ENCODE measurements at regions not wholly inside any gene's neighbourhood (a gene's known extent, or its start where the extent isn't known, plus 50 kb on each side); places are given as distances from the start of the nearest gene placed in this dataset.

DNA sequence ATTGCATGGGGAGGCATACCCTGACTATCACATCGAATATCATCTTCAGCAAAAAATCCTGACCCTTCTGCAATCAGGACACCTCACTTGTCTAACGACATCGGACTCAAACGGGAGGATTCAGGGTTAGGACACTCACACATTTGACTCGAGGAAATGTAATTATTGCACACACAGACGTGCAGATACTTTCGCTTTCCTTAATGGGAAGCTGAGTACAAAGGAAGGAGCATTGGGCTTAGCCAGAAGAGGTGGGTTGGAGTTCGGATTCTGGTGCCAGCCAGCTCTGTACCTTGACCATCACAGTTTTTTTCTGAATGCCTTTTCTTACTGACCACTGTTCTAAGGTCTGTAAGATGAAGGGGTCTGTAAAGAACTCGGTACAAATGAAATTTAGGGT lies 260.4 kb downstream of the GALC start:
- Histone ChIP-seq H3K4me1 (no peaks in the 10 kb centered on the region), H3K27me3 (no peaks in the 10 kb centered on the region), H3K4me3 (no peak overlapping the region), H3K27ac (no peak overlapping the region), H3K9me3 (no peaks in the 10 kb centered on the region), H3K36me3 (no peaks in the 10 kb centered on the region)
- intact Hi-C loops (cut with DNase I; ENCODE audit: low total_unique reads), result no loop called here
- DNase-seq, result no peak
- TF ChIP-seq, protein P1, sequence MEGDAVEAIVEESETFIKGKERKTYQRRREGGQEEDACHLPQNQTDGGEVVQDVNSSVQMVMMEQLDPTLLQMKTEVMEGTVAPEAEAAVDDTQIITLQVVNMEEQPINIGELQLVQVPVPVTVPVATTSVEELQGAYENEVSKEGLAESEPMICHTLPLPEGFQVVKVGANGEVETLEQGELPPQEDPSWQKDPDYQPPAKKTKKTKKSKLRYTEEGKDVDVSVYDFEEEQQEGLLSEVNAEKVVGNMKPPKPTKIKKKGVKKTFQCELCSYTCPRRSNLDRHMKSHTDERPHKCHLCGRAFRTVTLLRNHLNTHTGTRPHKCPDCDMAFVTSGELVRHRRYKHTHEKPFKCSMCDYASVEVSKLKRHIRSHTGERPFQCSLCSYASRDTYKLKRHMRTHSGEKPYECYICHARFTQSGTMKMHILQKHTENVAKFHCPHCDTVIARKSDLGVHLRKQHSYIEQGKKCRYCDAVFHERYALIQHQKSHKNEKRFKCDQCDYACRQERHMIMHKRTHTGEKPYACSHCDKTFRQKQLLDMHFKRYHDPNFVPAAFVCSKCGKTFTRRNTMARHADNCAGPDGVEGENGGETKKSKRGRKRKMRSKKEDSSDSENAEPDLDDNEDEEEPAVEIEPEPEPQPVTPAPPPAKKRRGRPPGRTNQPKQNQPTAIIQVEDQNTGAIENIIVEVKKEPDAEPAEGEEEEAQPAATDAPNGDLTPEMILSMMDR (IDR thresholded peaks at IDR 0.05), result no peak

DNA sequence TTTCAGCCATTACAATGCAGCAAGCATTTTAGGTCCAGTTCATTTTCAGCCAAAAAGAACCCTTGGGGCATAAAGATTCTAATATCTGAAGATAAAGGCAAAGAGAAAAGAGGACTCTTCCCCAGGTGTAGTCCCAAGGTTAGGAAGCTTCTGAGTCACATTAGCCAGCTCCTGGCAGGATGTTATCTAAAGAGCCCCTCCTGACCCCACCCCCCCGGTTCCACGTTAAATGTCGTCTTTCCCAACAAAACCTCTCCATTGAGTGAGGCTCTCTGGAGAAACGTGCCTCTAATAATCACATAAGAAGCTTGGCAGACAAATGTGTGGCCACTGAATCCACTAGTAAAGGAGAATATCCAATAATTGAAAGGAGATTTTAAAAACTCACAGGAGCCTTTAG lies 267.7 kb downstream of the GALC start:
- no peak for DNase-seq
- TF ChIP-seq, protein P1 (IDR thresholded peaks at IDR 0.05), result no peak
- intact Hi-C loops (cut with DNase I; ENCODE audit: low total_unique reads), result no loop called here
- H3K4me3 ChIP-seq, result no peak overlapping the region
- no peaks in the 10 kb centered on the region for H3K9me3 ChIP-seq
- H3K36me3 ChIP-seq, result no peaks in the 10 kb centered on the region
- H3K27ac ChIP-seq, result no peak overlapping the region
- no peaks in the 10 kb centered on the region for H3K27me3 ChIP-seq
- no peaks in the 10 kb centered on the region for H3K4me1 ChIP-seq

DNA sequence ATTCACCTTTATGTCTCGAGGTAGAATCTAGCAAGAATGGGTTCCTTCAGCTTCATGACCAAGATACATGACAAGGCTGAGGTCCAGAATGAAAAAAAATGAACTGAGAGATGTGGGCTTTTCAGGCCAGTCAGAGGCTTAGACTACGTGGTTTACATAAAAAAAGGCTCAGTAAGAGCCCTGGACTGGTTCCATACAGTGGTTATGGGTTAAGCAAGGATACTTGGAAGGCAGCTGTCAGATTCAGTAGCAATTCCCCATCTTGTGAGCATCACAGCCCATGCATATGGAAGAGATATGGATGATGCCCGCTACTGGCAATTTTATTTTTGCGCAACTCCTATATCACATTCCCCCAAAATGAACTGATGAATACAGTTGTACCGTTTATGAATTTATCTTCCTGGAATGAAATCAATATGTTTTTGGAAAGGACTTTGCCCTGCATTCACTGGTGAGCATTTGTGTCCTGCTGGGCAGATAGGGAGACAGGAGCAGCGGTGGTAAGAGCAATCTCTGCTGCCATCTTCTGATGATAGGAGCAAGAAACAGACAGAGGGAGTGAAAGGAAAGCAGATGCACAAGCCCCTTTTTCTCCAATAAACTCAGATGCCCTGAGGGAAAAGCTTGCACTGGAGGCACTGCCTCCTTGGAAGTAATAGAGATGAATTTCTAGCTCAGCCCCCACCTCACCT lies 280.4 kb downstream of the GALC start:
- no peak for DNase-seq

DNA sequence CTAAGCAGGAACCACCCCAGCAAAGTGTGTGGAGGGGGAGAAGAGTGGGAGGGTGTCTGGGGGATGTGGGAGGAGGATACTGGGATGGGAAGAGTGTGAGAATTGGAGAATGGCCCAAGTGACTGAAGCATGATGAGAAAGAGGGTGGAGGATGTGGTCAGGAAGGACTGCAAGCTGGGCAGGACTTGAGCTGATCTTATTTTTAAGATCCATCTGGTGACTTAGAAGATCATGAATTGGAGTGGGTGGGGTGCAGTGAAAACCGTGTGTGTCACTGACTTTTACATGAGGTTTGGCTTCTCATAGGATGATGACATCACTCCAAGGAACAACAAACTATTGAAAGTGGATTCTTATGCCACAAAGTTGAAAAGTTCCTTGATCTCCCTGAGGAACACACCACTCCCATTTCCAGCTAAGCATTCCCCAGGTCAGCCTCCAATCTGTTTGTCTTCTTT lies 287.5 kb downstream of the GALC start:
- intact Hi-C loops (cut with DNase I; ENCODE audit: low total_unique reads), result no loop called here
- no peaks in the 10 kb centered on the region for H3K27me3 ChIP-seq
- no peak for DNase-seq
- TF ChIP-seq, protein P1 (IDR thresholded peaks at IDR 0.05), result no peak
- no peaks in the 10 kb centered on the region for H3K4me1 ChIP-seq
- H3K27ac ChIP-seq, result no peak overlapping the region
- no peaks in the 10 kb centered on the region for H3K9me3 ChIP-seq
- H3K36me3 ChIP-seq, result no peaks in the 10 kb centered on the region
- H3K4me3 ChIP-seq, result no peak overlapping the region

More for the DNA sequence above, 280.4 kb downstream of the GALC start:
- Histone ChIP-seq H3K9me3 (no peaks in the 10 kb centered on the region), H3K4me1 (no peaks in the 10 kb centered on the region), H3K27me3 (no peaks in the 10 kb centered on the region), H3K27ac (no peak overlapping the region), H3K36me3 (no peaks in the 10 kb centered on the region), H3K4me3 (no peak overlapping the region)
- intact Hi-C loops (cut with DNase I; ENCODE audit: low total_unique reads), result no loop called here
- TF ChIP-seq, protein P1 (IDR thresholded peaks at IDR 0.05), result no peak

DNA sequence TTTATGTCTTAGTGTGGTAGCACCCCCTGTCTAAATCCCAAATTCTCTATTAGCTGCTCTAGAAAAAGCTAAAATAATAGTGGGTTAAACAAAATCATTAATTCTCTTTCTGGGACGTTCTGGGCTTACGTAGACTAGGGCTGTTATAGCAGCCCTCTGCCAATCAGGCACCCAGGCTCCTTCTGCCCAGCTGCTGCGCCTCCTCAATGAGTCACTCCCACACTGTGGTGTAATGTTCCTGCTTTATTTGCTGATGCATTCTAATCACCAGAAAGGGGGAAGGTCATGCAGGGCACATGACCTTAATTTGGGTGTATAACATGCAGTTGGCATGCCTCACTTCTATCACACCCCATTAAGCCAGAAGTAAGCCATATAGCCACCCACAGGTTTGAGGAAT lies 294.5 kb downstream of the GALC start:
- TF ChIP-seq, protein P1 (IDR thresholded peaks at IDR 0.05), result no peak
- H3K9me3 ChIP-seq, result no peaks in the 10 kb centered on the region
- intact Hi-C loops (cut with DNase I; ENCODE audit: low total_unique reads), result no loop called here

More for the DNA sequence above, 294.5 kb downstream of the GALC start:
- no peak for DNase-seq
- Histone ChIP-seq H3K36me3 (no peaks in the 10 kb centered on the region), H3K27me3 (no peaks in the 10 kb centered on the region), H3K4me3 (no peak overlapping the region), H3K27ac (no peak overlapping the region), H3K4me1 (no peaks in the 10 kb centered on the region)
